GM19438 (cell line): ENCODE measurements at regions not wholly inside any gene's neighbourhood (a gene's known extent, or its start where the extent isn't known, plus 50 kb on each side); places are given as distances from the start of the nearest gene placed in this dataset.
"Not testable (repeated sequence)": the region's sequence is repeated elsewhere in the genome, so short reads cannot be mapped to it uniquely, and the experiment has no call there.

Source experiments
- ATAC-seq: cut with Tn5 transposase; IDR thresholded peaks from one replicate; pipeline ENCODE4 v1.9.1; 2021; ENCODE audit warnings: low read depth; ENCODE audit not compliant: unreplicated experiment

DNA sequence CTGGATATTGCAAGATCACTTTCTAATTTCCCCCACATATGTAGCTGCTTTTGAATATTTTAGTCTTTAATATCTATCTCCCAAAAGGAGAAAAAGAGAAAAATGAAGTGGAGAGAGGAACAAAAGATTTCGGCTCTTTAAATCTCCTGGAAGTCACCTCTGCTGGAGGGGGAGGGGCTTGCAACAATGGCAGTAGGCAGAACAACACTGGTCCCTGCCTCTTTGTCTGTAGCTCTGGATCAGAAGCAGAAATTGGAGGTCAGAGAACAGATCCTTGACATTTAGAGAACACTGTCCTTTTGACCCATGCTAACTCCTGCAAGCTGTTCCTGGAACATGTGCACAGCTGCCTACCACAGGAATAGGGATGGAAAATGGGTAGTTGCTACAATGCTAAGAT is 86.7 kb upstream of the GPR12 start:
- no peak for ATAC-seq

DNA sequence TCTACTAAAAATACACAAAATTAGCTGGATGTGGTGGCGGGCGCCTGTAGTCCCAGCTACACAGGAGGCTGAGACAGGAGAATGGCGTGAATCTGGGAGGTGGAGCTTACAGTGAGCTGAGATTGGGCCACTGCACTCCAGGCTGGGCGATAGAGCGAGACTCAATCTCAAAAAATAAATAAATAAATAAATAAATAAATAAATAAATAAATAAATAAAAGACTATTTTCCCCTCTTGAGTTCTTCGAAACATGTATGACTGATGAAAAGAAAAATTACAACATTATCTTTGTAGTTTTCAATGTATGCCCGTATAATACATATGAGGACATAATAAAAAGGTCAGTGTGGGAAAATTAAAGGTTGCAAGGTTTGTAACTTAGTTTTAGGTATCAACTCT is 84.5 kb upstream of the GPR12 start:
- not testable (repeated sequence) for ATAC-seq

DNA sequence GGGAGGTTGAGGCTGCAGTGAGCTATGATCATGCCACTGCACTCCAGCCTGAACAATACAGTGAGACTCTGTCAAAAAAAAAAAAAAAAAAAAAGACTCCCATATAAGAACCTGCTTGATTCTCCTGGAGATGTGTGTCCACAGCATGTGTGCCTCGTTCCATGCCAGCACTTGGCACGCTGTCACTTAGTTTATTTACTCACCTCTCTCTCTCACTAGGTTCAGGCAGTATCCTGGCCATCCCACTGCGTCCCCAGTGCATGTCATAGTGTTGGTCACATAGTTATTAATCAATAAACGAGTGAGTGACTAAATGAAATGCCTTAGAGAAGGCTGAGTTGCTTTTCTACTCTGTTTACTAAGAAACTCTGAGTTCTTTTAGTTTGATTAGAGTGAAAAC is 79.1 kb upstream of the GPR12 start:
- ATAC-seq, result no peak

DNA sequence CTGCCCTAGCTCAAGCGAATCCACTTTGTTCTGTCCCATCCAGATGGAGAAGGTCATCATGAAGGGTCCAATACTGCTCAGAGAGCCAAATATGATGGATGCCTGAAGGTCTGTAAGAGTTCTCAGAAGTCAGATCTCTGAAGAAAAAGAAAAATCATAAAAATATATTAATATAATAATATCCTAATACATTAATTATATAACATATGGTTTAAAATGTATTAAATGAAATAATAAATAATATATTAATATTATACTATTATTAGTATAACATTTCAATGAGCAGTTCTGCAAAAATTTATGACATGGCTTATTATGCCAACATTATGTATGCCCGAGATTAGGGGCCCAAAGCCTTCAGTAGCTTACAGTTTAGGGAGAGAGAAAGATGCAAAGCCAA is 78.2 kb upstream of the GPR12 start:
- no peak for ATAC-seq

DNA sequence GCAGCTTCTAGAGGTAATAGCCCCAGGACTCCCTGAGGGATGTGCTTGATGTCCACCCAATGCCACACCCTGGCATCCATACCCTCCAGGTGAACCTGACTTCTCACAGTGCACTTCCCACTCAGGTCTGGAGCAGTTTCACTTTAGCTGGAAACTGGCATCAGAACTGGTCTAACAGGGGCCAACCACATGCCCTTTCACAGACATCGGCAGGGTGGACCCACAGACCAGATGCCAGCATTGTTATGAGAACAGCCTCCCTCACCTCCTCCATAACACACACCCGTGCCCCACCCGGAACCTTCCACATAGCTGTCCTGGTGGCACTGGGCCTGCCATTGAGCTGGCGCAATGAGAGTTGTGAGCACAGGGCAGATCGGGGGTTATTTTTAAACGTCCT is 77.4 kb upstream of the GPR12 start:
- ATAC-seq, result no peak

DNA sequence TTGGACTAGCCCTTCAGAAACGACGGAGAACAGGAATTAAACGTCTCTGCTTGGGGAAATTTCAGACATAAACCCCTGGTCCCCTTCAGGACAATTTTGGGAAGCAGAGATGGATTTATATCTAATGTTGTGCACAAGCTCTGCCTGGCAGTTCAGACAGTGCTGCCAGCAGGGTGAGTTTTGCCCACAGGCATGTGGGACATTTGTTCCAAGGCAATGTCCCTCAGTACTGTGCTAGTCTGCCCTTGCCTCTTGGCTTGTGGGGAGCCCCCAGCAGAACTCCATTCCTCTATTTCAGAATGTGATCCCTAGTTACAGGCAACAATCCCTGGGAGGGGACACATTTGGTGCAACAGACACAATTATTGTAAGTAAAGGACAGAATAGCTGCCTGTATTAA is 76.5 kb upstream of the GPR12 start:
- no peak for ATAC-seq

DNA sequence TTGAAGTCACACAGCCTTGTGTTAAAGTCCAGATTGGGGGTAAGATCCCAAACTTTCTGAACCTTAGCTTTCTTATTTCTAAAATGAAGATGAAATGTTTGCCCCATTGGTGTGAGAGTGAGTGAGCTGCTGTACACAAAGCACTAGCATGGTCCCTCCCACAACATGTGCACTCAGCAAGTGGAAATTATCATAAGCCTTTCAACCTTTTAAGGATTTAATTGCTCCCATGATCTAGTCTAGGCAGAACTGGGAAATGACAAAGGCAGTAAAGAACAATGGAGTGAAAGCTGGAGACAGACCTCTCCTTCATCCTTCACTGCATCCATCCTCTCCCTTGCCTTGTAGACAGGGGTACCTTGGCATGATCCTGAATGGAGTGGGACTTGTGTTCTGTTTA is 76.0 kb upstream of the GPR12 start:
- ATAC-seq, result no peak

DNA sequence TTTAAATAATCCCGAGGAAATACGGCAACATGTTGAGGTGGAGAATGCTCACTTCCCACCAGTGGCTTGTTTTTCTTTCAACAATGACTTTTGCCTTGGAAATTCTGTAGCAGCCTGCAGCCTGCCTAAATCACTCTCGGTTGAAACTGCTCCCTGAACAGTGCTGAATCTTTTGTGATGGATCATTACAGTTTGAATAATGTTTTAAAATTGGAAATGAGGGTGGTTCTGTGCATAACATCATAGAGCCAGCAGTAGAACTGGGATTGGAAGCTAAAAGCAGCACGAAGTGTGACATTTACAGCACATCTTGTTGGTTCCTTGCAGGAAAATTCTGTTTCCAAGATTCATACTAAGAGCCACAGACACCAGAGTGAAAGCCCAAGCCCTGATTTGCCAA is 74.1 kb upstream of the GPR12 start:
- no peak for ATAC-seq

DNA sequence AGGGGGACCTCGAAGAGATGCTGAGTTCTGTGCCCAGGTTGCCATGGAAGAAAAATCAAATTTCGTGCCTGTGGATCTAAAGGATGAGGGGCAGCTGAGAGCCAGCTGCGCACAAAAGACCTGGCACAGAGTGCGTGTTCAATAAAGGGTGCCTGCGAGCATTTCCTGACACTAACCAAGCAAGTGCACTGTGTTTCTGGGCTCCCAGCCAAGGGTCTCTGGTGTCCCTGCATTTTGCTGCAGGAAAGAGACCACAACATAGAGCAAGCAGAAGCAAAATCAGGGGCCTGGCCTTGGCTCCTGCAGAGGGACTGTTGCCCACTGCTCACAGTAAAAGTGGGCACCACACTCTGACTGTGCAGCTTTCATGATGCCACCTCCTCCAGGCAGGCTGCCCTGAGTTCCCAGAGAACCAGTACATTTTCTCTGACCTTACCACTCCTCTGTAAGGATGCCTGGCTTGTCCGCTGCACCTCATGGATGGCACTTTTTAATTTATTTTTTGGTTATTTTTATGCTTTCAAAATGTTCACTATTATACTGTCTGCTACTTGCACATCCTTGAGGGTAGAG is 70.8 kb upstream of the GPR12 start:
- ATAC-seq, result no peak

DNA sequence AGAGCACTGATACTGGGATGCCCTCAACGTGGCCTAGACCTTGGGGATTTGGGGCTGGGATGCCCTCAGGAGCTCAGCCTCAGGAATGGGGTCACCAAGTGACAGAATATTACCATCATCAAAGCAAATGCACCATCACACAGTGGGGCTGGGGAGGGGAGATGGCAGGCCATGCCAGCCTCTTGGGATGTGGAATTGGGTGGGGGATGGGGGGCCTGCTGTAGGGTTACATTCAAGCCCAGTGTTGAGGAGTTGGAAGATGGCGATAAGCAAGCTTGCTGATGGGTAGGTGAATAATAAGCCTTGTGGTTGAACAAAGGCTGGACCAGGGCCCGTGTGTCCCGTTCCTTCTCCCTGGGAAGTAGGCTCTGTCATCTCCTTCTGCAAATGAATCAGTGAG is 69.1 kb upstream of the GPR12 start:
- ATAC-seq, result no peak

DNA sequence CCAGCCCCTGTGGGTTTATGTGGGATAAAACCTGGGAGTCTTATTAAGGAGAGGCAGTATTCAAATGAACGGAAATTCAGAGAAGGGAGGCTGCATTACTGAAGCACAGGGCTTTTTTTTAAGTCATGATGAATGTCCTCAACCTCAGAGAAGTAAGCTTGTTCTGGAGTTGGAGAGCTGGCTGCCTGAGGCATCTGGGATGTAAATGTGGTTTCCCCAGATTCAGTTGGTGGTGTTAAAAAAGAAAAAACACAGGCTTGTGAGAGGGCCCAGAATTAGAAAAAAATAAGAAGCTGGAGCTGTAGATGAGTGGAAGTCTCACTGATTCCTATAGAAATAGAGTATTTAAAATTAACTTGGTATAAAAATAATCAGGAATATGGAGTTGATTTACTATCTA is 64.0 kb upstream of the GPR12 start:
- no peak for ATAC-seq

DNA sequence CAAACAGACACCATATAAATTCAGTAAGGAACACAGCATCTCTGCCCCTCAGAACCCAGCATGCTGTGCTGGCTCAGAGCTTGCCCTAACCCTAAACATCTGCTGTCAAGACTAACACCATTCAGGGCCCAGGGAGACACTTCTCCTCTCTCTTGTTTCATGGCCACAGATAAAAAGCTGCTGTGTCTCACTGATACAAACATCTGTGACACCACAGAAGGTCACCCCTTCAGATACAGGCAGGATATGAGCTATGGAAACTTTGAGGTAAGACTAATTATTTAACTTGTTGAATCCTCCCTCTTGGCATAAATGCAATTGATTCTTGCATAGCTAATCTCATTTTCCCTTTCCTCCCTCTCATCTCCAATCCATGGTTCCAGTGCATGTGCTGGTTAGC is 61.6 kb upstream of the GPR12 start:
- no peak for ATAC-seq

DNA sequence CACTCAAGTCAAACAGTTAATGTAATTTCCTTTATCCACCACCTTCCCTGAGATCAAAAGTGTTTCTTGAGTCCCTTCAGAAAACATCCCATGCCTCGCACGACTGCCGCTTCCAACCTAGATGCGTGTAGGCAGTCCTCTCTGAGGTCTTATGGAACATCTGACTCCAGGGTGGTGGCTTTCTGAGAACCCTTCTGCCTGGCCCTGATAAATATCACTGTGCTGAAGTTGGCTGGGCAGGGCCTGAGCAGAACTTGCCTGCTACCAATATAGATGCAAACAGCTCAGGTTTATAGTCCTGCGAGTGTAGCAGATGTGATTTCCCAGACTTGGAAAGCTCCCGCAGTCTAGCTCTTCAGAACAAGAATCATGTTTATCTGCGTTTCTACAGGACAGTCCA is 61.1 kb upstream of the GPR12 start:
- no peak for ATAC-seq

DNA sequence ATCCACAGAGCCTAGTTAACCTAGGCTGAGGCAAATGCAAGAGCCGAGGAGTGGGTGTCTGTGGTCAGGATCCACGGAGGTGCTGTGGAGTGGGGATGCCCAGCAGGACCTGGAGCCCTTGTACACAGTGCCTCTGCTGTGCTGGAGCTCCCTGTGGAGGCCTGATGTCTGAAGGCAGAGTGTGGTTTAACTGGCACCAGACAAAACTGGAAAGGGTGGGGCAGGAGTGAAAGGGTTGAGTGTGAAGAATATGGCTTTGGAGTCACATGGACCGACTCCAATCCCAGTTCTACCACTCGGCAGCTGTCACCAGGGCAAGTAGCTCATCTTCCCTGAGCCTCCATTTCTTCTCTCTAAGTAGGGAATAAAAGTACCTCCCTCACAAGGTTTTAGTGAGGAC is 60.3 kb upstream of the GPR12 start:
- ATAC-seq, result no peak

DNA sequence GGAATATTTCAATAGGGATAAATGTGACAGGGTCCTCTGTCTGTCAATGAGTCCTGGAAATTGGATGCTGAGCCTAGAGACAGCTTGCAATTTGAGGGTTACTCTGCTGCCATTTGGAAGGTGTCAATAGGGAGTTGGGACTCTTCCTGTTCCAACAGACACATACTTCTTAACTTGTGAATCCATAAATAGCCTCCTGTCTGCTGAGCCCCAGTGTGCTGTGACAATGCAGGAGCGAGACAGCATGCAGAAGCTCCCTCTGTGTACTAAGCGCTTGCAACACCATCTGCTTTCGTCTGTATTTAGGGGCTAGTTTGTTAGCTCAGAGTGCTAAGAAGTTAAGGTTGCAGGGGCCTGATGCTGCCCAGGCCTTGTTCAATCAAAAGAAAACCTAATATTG is 58.5 kb upstream of the GPR12 start:
- no peak for ATAC-seq

DNA sequence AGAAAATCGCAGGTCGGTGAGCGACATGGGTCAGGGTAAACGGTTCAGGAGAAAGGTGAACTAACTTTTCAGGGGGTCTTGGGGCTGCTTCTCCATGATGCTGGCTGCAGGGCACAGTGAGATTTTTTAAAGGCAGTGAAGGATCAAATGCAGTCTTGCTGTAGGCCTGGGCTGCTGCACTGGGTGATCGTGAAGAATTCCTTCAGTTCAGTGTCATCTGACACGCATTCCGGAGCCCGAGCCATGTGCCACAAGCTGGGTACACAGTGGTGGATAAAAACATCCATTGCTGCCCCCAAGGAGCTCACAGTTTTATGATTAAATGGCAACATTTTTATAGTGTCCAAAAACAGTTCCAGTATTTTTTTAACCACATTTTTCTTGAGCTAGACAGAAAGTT is 56.3 kb upstream of the GPR12 start:
- no peak for ATAC-seq

DNA sequence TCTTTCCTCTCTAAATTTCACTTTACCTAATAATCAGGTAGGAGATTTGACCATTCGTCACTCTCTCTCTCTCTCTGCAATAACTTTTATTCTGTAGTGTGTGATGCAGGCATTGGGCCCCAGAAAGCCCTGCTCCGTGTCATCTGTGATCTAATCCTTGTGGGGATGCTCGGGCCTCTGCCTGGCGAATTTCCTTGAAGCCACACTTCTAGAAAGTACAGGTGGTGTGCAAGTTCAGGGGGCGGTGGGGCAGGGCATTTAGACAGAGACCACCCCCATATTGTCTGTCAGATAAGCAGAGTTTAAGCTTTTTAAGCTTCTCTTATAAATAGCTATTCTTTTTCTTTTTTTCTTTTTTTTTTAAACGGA is 53.4 kb upstream of the GPR12 start:
- no peak for ATAC-seq

DNA sequence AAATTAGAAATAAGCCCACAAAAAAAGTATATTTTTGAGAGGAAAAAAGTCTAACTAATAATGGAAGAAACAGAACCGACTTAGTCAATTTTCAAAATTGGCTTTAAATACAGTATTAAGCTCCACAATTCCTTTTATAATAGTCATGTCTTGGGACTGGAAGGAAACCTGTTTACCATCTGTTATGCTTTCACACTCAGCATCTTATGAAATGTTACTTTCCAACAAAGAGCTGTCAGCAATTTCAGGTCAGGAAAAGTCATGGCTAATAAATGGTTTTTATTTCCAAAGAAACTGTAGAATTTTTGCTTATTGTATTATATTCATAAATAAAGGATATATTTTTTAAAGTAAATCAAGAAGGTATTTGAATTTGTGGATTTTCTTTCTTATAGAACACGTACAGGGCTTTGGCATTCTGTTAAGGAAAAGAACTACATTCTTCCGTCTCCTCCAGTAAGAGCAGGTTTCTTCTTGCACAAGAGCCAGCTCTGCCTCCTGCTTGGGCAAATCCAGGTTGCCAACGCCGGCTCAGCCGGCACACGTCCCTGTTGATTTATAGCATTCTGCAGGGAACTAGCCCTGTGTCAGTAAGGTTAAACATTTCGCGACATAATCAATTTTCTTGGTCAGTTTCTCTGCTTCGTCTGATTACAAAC is 52.9 kb upstream of the GPR12 start:
- ATAC-seq, result no peak

DNA sequence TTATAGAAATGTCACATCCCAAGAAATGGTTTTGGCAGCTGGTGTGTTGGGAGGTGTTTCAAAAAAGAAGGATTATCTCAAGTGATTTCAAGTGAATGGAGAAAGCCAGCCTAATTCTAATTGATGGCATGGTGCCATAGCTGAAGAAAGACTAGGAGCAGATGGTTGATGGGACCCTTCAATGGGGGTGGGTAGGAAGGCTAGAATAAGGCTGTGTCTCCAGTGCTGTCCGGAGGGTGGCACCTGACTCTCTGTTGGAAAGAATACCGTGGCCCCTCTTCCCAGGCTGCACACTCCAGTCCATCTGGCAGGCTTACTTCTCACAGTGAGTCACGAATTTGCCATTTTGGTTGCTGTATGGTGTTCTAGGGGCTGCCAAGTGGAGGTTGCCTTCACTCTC is 51.0 kb upstream of the GPR12 start:
- ATAC-seq, result no peak
